ENCODE measurements at regions not wholly inside any gene's neighbourhood (a gene's known extent, or its start where the extent isn't known, plus 50 kb on each side); places are given as distances from the start of the nearest gene placed in this dataset.

GRCh38 chr14:41171045-41171444 is 435.6 kb upstream of the LRFN5 start:
- TF ChIP-seq SMC3 (IDR thresholded peaks at IDR 0.05; ENCODE audit: low read depth, low read length) (no peak), CTCF (IDR thresholded peaks at IDR 0.05) (no peak), JUND (IDR thresholded peaks at IDR 0.05) (no peak), EZH2phosphoT487 (IDR thresholded peaks at IDR 0.05; ENCODE audit: borderline replicate concordance, low read depth) (no peak), POLR2AphosphoS5 (IDR thresholded peaks at IDR 0.05; ENCODE audit: low read depth, low read length) (no peak)
